ENCODE measurements at regions not wholly inside any gene's neighbourhood (a gene's known extent, or its start where the extent isn't known, plus 50 kb on each side); places are given as distances from the start of the nearest gene placed in this dataset.

DNA sequence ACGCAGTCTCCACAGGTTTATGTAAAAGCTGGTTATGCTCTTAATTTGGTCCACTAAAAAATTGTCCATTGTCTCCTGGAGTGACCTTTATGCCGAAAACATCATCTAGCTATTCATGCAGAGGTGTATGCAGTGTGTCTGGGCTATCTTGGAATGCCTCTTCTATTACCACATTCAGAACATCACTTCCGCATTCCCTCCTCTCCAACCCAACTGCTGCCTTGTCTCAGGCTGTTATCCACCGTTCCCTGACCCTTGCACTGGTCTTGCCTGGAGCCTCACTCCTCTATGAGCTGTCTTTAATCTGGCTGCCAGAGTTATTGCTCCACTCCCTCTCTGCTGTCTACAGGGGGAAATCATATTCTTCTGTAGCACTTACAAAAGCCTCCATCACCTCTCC lies 214.1 kb upstream of the ANKRD55 start (continued):
- TF ChIP-seq, protein P1, sequence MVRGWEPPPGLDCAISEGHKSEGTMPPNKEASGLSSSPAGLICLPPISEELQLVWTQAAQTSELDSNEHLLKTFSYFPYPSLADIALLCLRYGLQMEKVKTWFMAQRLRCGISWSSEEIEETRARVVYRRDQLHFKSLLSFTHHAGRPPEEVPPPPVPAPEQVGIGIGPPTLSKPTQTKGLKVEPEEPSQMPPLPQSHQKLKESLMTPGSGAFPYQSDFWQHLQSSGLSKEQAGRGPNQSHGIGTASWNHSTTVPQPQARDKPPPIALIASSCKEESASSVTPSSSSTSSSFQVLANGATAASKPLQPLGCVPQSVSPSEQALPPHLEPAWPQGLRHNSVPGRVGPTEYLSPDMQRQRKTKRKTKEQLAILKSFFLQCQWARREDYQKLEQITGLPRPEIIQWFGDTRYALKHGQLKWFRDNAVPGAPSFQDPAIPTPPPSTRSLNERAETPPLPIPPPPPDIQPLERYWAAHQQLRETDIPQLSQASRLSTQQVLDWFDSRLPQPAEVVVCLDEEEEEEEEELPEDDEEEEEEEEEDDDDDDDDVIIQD (CRISPR knock-in tag; IDR thresholded peaks at IDR 0.05; ENCODE audit: low read depth): peak; percentile 80; the same call in 1 of the 2 replicates
- TF ChIP-seq HDAC1 (CRISPR knock-in tag; IDR thresholded peaks at IDR 0.05) (peak; percentile 55), ZGPAT (CRISPR knock-in tag; IDR thresholded peaks at IDR 0.05) (peak; percentile 62; the same call in 1 of the 2 replicates), ZNF841 (CRISPR knock-in tag; IDR thresholded peaks at IDR 0.05; ENCODE audit: borderline replicate concordance) (no peak), KIAA2018 (CRISPR knock-in tag; IDR thresholded peaks at IDR 0.05; ENCODE audit: borderline replicate concordance) (no peak), FOXA1 (IDR thresholded peaks at IDR 0.05) (no peak), FOXA1 (CRISPR knock-in tag; IDR thresholded peaks at IDR 0.05) (peak; percentile 27), ZNF788 (CRISPR knock-in tag; IDR thresholded peaks at IDR 0.05; ENCODE audit: borderline replicate concordance) (peak; percentile 46; the same call in 1 of the 2 replicates), STAG1 (CRISPR knock-in tag; IDR thresholded peaks at IDR 0.05) (peak; percentile 40; the same call in 1 of the 2 replicates), HNF4A (CRISPR knock-in tag; IDR thresholded peaks at IDR 0.05) (peak; percentile 91), TEAD3 (CRISPR knock-in tag; optimal IDR thresholded peaks at IDR 0.05; ENCODE audit: borderline replicate concordance) (peak; percentile 100), SP5 (CRISPR knock-in tag; IDR thresholded peaks at IDR 0.05; ENCODE audit: borderline replicate concordance, low read depth) (no peak), PHF8 (CRISPR knock-in tag; IDR thresholded peaks at IDR 0.05) (no peak), KAT7 (CRISPR knock-in tag; IDR thresholded peaks at IDR 0.05; ENCODE audit: borderline replicate concordance) (peak; percentile 40; the same call in 1 of the 2 replicates), RFX3 (CRISPR knock-in tag; IDR thresholded peaks at IDR 0.05) (no peak), HNRNPK (IDR thresholded peaks at IDR 0.05; ENCODE audit: low read depth, low read length, poor library complexity, severe bottlenecking) (no peak)
- TF ChIP-seq, protein P2, sequence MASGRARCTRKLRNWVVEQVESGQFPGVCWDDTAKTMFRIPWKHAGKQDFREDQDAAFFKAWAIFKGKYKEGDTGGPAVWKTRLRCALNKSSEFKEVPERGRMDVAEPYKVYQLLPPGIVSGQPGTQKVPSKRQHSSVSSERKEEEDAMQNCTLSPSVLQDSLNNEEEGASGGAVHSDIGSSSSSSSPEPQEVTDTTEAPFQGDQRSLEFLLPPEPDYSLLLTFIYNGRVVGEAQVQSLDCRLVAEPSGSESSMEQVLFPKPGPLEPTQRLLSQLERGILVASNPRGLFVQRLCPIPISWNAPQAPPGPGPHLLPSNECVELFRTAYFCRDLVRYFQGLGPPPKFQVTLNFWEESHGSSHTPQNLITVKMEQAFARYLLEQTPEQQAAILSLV (CRISPR knock-in tag; IDR thresholded peaks at IDR 0.05; ENCODE audit: borderline replicate concordance): 0 out of 2 replicates have a peak, but pooled peaks have one; percentile 27
- TF ChIP-seq, protein P3, sequence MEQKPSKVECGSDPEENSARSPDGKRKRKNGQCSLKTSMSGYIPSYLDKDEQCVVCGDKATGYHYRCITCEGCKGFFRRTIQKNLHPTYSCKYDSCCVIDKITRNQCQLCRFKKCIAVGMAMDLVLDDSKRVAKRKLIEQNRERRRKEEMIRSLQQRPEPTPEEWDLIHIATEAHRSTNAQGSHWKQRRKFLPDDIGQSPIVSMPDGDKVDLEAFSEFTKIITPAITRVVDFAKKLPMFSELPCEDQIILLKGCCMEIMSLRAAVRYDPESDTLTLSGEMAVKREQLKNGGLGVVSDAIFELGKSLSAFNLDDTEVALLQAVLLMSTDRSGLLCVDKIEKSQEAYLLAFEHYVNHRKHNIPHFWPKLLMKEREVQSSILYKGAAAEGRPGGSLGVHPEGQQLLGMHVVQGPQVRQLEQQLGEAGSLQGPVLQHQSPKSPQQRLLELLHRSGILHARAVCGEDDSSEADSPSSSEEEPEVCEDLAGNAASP (CRISPR knock-in tag; IDR thresholded peaks at IDR 0.05; ENCODE audit: borderline replicate concordance): peak; percentile 75; the same call in 1 of the 2 replicates

All from HepG2 (cell line).